GM19463 (cell line): ENCODE measurements at regions not wholly inside any gene's neighbourhood (a gene's known extent, or its start where the extent isn't known, plus 50 kb on each side); places are given as distances from the start of the nearest gene placed in this dataset.
"Not testable (repeated sequence)": the region's sequence is repeated elsewhere in the genome, so short reads cannot be mapped to it uniquely, and the experiment has no call there.

Experiments
- ATAC-seq: cut with Tn5 transposase; IDR thresholded peaks from one replicate; pipeline ENCODE4 v1.9.1; 2021; ENCODE audit warnings: mild to moderate bottlenecking, moderate library complexity; ENCODE audit not compliant: unreplicated experiment

- ATAC-seq, result no peak
These were observed 1233.8 kb upstream of the WWC1 start for GRCh38 chr5:167057665-167058064.

DNA sequence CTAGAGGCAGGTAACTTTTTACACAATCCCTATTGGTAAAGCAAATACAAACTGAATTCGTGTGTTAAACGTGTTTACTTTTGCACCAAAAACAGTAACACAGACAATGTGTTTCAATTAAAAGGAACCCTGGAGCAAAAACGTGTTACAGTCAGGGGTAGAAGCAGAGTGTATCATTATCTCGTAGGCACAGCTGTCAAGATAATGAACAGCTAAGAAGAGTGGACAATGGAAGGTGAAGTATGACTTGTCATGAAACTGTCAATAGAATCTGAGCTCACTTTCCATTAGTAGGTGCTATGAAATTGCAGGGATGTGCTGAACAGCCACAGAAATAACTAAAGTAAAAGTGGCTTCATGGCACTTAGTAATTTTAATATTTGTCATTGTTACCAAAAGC is 1229.8 kb upstream of the WWC1 start:
- no peak for ATAC-seq

- no peak for ATAC-seq
These were observed 1228.3 kb upstream of the WWC1 start for GRCh38 chr5:167063116-167063515.

GRCh38 chr5:167063788-167064187 is 1227.7 kb upstream of the WWC1 start:
- ATAC-seq, result no peak

DNA sequence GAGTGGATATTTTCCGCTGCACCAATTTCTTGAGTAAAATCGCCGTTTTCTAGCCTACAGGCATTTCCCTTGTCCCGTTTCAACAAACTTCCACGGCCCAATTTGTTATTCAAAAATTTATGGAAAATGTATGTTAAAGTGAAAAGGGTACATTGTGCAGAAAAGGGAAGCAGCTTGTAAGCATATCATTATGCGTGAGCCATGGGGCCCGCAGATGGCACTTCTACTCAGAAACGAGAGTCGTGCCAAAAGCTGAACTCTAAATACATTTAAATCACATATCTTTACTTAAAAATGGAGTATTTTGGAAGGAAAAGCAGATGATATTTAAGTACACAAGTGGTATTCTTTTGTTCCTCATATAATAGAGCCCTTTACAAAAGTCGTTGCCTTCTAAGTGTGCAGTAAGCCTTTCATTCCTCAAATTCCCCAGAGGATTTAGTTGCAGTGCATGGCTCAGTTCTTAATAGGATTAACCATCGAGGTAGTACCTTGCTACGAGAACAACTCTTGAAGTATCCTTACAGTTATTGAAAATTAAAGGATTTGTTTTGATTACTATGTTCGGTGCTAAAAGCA is 1227.2 kb upstream of the WWC1 start:
- ATAC-seq, result no peak

- no peak for ATAC-seq
These were observed 1225.7 kb upstream of the WWC1 start for GRCh38 chr5:167065794-167066193.

DNA sequence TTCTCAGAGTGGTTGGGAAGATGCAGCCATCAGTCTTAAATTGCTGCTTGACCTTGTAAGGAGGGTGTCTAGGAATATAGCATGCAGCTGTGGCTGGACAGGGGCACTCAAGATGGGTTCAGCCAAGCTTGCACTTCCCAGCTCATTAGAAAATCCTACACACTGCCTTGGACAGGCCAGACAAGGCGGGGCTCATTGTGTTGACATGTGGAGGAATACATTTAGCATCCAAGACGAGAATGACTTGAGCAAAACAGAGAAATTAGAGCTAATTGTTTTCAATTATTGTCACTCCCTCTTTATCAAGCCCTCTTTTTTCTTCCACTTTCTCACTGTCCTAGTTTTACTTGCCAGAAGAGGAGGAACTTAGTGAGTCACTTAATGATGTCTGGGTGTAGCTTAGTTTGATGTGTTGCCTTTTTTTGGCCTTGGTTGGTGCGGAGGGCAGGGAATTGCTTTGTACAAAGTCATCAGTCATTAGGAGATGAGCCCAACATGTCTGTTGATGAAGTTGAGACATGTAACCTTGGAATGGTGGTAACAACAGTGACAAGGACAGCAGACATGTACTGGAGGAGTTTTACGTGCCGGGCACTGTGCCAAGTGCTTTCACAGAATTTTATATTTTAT is 1219.3 kb upstream of the WWC1 start:
- ATAC-seq, result no peak

DNA sequence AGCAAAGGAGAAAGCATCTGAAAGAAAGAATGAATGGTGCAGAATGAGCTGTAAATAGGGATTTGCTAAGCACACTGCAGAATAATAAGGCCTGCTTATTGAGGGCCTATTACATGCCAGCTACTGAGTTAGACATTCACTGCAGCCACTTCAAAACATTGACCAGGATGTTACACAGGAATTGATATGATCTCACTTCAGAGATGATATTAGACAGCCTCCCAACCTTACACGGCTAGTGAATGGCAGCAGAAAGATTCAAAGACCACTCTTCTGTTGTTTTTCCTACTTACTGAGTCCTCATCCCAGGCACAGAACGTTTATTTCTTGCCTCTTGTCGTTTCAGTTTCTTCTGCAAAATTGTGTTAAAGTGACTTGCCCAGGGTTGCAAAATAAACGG is 1209.9 kb upstream of the WWC1 start:
- ATAC-seq, result no peak

DNA sequence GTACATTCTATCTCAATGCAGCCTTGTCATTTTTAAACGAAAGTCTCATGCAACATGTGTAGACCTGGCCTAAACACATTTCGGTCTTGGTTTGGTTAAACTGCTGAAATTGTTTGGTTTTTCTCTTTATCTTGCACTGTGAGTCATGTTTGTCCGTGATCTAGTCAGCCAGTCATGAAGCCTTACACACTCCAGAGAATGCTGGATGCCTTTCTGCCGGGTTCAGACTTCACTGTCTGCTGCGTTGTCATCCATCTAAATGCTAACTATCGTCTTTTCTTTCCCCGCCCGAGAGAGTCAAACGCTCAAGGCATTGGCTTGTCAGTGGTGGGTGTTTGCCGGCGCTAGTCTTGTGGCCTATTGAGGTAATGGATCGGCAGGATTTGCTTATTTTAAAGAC is 1194.6 kb upstream of the WWC1 start:
- no peak for ATAC-seq

- ATAC-seq, result no peak
These were observed 1187.1 kb upstream of the WWC1 start for GRCh38 chr5:167104351-167104750.

DNA sequence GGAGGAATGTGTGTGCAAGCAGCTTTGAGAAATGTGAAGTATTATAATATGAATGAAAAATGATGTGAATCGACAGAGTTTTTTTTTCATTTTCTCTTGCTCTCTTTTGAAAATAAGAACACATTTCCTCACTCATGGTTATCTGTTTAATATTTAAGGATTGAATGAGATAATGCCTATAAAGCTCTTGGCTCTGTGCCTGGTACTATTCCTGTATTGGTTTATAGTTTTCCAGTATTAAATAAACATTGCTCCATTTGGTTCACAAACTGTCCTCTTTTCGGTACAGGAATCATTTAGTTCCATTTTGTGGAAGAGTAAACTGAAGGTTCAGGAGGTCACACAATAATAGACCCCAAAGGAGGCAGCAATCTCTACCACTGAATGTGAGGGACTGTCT is 1185.5 kb upstream of the WWC1 start:
- no peak for ATAC-seq

- ATAC-seq, result no peak
These were observed 1183.8 kb upstream of the WWC1 start for GRCh38 chr5:167107684-167108083.

DNA sequence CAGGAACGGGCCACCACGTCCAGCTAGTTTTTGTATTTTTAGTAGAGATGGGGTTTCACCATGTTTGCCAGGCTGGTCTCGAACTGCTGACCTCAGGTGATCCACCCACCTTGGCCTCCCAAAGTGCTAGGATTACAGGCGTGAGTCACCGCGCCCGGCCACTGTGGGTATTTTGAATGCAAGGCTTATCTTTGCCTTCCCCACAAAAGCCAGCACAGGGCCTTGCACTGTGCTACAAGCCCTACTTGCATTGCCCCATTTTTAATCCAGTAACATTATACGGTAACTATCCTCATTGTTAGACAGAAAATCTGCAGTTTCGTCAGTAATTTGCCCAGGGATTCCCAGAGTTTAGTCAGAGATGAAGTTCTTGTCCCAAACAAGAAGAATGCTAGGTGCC is 1183.2 kb upstream of the WWC1 start:
- ATAC-seq, result not testable (repeated sequence)

DNA sequence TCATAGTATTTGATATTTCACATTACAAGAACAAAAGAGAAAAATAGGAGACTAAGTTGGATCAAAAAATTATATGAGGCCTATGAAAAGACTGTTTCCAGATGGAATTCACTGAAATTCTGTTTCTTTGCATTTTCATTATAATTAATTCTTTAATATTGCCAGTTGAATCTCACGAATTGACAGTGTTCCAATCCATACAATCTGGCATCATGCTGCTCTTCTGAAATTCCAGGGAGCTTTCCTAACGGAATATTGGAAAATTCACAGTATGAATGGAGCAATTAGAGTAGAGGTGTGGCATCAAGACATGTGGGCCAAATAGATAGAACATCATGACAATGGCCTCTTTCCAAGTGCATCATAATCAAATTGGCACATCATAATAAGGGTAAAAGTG is 1178.9 kb upstream of the WWC1 start:
- no peak for ATAC-seq

DNA sequence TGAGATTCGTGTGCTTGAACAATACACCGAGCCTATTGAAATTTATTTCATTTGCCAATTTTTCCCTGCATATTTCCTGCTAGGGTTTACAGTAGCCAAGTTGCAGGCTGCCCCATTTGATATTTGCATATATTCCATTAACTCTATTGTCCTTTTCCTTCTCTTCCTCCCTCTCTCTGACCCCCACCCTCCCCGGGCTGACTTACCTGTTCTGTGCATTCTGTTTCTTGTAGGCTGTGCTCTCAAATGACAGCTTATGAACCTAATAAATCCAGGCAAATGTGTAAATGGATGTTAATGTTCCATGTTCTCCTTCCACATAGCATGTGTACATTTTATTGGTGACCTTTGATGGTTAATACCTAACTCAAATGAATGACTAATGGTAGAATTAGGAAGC is 1169.2 kb upstream of the WWC1 start:
- ATAC-seq, result no peak

GRCh38 chr5:167123126-167123525 is 1168.3 kb upstream of the WWC1 start:
- no peak for ATAC-seq

- no peak for ATAC-seq
These were observed 1162.9 kb upstream of the WWC1 start for GRCh38 chr5:167128581-167128980.

GRCh38 chr5:167140548-167141291 is 1150.7 kb upstream of the WWC1 start:
- no peak for ATAC-seq

DNA sequence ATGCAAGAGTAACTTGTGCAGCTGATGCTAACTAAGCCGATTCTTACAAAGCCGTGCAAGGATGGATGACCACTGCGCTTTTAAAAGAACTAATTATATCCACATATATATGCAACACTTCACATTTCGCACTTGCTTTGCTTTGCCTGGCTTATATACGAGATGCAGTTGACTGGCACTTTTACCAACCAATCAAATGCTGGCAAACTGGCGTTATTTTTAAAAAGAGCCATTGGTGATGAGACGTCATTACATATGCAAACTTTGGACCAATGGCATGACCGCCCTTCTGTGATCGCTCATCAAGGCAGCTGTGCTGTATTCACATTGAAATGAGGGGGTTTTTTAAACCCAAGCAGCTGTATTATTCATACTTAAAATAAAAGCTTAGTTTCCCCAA is 1147.7 kb upstream of the WWC1 start:
- no peak for ATAC-seq

GRCh38 chr5:167145841-167146240 is 1145.6 kb upstream of the WWC1 start:
- ATAC-seq, result no peak

GRCh38 chr5:167147879-167148278 is 1143.6 kb upstream of the WWC1 start:
- no peak for ATAC-seq

DNA sequence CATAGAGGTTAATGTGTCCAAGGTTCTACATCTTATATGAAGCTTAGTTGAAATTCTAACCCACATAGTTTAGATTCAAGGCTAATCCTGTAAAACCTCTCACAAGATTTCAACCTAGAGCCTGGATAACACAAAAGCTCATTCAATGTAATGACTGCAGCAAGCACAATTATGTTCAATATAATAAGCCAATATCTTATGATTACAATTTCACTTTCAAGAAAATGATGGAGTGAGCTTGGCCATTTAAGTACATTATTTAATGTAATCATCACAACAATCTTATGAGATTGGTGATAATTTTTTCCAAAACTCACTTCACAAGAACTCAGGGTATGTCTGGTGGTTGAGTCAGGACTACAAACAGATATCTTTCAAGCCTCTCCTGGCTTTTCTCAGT is 1140.8 kb upstream of the WWC1 start:
- ATAC-seq, result no peak
